GM18505 (cell line): ENCODE measurements at regions not wholly inside any gene's neighbourhood (a gene's known extent, or its start where the extent isn't known, plus 50 kb on each side); places are given as distances from the start of the nearest gene placed in this dataset.

Experiments
- ATAC-seq: cut with Tn5 transposase; IDR thresholded peaks from one replicate; pipeline ENCODE4 v1.9.1; 2021; ENCODE audit not compliant: unreplicated experiment
- POLR2A ChIP-seq: IDR thresholded peaks from 4 replicates; pipeline ENCODE4 v1.6.1; 2011; ENCODE audit warnings: borderline replicate concordance; ENCODE audit not compliant: insufficient read depth, insufficient read length; ENCODE audit errors: extremely low read depth

DNA sequence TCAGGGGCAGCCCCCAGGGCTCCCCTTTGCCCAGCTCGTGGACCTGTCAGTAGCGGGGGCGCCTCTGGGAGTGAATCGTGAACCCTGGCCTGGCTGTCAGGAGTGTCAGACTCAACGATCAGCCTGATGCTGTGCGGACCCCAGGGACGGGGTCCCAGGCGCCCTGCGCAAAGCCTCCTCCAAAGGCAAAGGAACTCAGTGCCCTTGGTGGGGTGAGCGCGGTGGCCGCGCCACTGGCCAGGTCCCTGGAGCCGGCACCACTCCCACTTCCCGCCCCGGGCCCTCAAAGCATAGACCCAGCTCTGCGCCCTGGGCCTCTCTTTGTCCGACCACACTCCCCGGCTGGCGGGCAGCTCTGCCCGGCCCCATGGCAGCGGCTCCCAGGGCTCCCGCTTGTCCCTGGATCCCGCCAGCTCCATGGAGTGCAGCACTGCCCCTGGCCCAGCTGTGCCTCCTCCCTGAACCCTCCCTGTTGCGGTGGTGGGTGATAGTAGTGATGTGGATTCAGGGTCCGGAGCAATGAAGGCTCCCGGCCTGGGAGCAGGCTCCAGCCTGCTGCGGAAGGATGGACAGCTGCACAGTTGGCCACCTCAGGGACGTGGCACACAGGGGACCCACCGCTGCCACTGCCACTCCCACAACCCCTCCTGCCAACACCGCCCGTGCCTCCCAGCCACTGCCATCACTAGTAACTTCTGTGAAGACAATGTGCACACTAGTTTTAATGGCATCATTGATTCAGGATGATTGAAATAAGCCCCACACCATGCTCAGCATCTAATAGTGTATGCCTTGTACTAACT, 263.8 kb downstream of the ZBBX start:
- no peak for ATAC-seq
- TF ChIP-seq POLR2A: no peak

DNA sequence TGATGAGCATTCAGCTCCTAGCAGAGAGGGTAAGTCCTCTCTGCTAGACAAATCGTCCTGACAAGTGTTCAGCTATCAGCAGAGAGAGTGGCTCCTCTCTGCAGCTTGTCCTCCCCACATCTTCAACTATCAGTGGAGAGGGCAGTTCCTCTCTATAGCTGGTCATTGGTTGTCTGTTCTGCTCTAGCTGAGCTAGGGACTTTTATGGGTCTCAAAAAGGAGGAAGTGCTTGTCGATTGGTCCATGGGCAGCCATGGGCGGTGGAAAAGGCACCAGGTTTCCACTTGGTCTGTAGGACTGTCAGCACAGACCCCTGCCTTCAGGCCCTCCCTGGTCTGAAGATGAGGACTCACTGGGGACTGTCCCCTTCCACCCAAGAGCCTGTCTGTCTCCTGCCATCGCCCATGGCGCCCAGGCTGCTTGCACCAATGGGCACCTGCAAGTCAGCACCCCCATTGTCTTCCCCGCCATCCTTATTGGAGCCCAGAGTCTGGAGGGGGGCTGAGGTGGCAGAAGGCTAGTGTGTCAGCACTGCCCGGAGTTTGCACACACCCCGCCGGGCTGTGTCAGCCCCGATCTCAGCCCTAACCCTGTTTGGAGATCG, 264.7 kb downstream of the ZBBX start:
- TF ChIP-seq POLR2A: no peak
- no peak for ATAC-seq

DNA sequence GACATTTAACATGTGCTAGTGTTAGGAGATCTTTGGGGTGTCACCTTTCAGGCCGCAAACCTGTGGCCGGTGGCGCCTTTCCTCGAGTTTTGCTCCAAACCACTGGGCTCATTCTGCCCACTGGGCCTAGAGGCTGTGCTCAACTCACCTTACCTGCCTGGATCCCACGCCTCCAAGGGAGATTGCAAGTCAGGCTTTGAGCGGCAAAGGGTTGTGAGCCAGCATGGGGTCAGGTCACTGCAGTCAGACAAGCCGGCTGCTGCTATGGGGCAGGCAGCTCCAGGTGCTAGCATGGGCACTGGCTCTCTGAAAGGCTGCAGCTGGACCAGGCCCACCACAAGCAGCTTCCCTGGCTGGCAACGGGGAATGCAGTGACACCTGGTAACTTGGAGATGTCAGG, 265.5 kb downstream of the ZBBX start:
- no peak for TF ChIP-seq POLR2A
- no peak for ATAC-seq

DNA sequence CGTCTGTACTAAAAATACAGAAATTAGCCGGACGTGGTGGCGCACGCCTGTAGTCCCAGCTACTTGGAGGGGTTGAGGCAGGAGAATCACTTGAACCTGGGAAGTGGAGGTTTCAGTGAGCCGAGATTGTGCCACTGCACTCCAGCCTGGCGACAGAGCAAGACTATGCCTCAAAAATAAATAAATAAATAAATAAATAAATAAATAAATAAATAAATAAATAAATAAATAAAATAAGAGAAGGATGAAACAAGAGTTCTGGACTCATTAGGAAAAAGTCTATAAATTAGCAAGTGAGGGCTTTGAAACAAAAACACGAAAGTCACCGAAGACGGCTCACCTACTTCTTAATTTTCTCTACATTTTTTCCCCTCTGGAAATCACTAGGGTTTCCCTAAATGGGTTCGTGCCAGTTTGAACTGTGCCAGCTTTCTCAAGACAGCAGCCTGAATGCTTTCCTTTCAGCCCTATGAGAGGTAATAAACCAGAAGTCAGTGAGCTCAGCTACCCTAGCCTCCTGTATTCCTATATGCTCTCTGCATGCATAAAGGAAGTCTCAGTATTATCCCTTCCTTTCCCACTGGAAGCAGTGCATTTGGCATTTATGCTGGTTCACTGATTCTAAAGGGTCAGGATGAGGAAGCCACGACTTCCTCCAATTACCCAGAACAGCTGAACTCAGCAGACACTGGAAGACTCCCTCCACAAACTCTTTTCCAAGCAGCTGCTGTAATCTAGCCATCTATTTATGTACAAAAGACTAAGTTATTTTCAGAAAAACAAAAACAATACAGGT, 266.9 kb downstream of the ZBBX start:
- ATAC-seq: no peak
- TF ChIP-seq POLR2A: no peak

DNA sequence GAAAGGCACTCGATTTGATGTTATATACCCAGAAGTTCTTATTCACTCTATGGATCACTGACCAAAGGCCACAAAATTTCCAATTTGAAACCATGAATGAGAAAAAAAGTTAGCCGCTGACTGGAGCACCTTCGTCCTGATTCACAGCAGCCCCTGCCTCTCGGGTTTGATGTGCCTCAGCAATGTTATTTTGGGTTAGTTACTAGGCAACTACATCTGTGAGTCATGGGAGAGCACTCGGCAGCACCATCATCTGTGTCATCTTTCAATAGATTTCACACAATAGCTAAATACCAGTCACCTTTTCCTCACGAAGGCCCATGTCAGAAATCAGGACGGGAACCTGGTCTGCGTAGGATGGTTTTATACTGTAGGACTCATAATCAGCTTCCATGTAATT, 269.2 kb downstream of the ZBBX start:
- TF ChIP-seq POLR2A: no peak
- ATAC-seq: no peak

DNA sequence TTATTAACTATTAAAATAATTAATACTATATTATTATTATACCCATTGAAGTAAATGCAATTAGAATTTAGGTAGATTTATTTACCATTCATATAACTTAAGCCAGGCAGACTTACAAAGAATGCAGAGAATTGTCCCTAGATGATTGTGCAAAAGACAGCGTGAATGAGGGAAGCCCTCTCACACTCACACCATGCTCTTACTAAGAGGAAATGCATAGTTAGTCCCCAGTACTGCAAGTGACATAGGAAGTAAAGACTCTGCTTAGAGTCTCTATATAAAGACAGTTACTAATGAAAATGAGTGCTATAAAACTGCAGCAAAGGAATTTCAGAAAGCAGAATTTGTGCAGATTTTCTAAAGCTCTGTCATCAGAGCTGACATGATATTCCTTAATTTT, 270.4 kb downstream of the ZBBX start:
- ATAC-seq: no peak
- TF ChIP-seq POLR2A: no peak

DNA sequence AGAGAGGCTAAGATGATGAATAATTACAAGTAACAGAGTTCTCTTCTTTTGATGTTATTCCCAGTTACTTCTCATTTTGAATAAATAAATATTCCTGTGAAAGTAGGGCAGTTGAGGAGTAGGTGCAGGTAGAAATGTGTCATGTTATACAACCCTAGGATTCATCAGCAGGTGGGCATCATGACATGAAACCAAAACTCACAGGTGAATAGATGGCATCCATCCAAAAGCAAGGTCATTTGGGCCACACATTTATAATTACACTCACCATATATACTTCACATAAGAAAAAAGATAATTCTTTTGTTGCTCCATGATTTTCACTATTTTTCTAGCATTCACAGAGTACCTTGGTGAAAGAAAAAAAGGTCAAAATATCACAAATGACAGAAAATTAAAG, 273.6 kb downstream of the ZBBX start:
- no peak for ATAC-seq
- no peak for TF ChIP-seq POLR2A

DNA sequence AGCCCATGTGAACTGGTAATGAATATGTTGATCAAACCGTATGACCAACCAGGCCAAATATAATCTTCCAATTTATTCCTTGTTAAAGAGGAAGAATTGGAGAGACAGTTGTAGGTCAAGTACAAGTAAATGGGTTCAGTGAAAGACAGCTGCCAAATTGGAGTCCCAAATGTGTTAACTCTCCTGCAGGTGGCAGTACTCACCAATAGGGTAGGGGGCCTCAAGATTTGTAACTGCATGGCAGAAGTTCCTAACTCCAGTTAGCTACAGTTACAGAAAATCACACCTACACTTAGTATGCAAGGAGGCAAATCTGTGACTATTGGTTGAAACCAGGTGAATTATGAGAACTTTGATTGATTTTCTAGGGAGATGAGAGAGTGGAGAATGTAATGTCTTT, 278.0 kb downstream of the ZBBX start:
- no peak for ATAC-seq

DNA sequence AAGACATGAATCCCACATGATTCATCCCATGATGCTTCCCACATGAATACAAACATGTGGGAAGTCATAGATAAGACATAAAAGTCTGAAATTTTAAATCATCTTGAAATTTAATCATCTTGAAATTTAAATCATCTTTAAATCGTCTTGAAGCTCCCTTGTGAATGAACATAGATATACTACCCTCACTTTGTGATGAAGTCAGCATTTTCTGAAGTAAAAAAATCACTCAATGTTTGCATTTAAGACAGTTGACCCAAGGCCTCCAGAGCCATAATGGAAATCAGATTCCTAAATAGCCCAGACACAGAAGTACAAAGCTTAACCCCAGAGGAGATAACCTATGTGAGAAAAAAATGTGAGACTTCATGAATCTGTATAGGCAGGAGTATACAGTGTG, 279.4 kb downstream of the ZBBX start:
- TF ChIP-seq POLR2A: no peak
- no peak for ATAC-seq

More for the DNA sequence above, 278.0 kb downstream of the ZBBX start:
- no peak for TF ChIP-seq POLR2A

DNA sequence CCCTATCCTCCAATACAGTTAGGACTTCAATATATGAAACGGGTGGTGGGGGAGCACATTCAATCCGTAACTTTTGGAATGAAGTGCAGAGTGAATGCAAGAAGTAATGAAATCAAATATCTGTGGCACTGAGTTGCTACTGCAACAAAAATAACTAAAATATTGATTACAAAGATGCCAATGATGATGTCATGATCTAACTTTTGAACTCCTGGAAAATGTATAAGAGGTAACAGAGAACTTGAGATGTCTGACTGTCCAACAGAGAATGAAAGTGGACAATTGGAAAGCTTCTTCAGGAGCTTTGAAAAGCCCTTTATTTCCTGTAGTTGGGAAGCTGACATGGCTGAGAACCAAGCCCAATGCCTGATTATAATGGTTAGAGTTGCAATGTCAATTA, 279.9 kb downstream of the ZBBX start:
- no peak for TF ChIP-seq POLR2A
- no peak for ATAC-seq

DNA sequence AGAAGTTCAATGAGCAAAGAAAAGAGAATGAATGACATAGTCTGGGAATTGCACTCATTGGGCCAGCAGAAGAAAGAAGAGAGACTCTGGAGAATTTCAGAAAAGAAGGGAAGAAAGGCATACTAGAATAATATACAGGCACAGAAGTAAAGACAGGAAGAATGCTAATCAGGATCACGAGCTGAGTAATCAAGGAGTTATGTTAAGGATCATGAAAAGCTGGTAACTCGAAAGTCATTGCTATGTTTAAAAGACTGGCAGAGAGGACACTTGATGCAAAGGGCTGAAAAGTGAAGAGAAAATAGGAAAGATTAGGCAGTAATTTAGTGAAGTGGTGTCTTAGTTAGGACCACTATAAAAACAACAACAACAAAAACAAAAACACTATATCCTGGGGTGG, 284.1 kb downstream of the ZBBX start:
- ATAC-seq: no peak
- no peak for TF ChIP-seq POLR2A

DNA sequence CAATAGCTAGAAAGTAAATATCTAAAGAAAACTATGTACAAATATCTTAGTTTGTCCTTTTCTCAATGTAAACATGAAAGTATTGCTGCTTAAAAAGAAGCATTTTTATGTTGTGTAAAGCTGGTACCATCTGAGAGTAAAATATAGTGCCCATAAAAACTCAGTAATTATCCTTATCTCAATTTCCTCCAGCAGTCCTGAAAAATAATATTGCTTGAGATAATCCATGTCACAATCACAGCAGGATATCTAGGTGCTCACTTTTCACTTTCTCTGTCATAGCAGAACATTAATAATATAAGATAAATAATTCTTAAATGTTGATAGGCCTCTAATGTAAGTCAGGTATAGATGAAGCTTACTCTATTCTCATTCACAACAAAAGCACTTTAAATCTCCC, 285.5 kb downstream of the ZBBX start:
- ATAC-seq: no peak
- no peak for TF ChIP-seq POLR2A

DNA sequence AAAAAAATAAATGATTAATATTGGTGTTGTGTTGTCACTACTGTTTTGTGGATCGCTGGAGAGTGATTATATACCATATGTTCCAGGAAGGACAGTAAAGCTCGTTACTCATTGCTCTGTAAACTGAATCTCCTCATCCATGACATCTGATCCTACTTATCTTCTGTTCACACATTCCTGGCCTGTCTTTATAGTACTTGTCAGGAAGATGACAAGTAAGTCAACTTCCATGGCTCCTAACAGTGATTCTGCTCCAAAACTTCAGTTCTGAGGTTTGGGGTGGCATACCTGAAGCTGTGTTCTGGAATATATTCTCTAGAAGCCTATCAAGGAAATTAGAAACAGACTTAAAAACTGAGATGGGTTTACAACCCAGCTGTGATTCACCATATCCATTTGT, 288.9 kb downstream of the ZBBX start:
- no peak for TF ChIP-seq POLR2A
- ATAC-seq: no peak

DNA sequence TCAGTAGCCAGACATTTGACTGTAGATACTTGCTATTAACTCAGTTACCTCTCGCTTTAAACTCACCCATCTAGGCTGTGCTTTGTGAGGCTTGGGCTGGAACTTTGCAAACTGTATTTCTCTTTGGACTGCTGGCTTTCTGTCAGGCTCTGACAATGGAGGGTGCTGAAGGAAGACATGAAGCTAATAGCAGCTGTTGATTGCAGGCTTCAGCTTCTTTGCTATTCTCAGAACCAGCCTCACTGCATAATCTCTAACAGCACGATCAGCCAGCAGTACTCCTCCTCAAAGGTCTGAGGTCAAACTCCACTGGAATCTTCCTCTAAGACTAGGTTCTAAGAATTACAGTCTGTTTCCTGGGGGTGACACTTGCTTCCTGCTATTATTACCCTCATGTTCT, 295.6 kb downstream of the ZBBX start:
- no peak for ATAC-seq
- no peak for TF ChIP-seq POLR2A
